ENCODE measurements at regions not wholly inside any gene's neighbourhood (a gene's known extent, or its start where the extent isn't known, plus 50 kb on each side); places are given as distances from the start of the nearest gene placed in this dataset.

- TF ChIP-seq FOSL1 (tag; conservative IDR thresholded peaks at IDR 0.05), result peak; percentile 65
- no peak for TF ChIP-seq CEBPG (CRISPR knock-in tag; IDR thresholded peaks at IDR 0.05)
- 0 out of 4 replicates have a peak, but pooled peaks of 1 of the 2 experiments have one; percentile 36 for TF ChIP-seq CEBPG (tag; conservative IDR thresholded peaks at IDR 0.05 in 1 of 2, IDR thresholded peaks at IDR 0.05 in 1 of 2)
- peak in 1 of 2 experiments; percentile 97; a peak in 2 of 4 replicates for TF ChIP-seq FOXA3 (CRISPR knock-in tag; conservative IDR thresholded peaks at IDR 0.05 in 1 of 2, IDR thresholded peaks at IDR 0.05 in 1 of 2)
- TF ChIP-seq MEIS2 (IDR thresholded peaks at IDR 0.05; ENCODE audit: partially characterized antibody), result peak; percentile 29
- no peak for TF ChIP-seq CREB3 (tag; conservative IDR thresholded peaks at IDR 0.05; ENCODE audit: low read depth)
- 0% methylated on average over 2 of the region's 2 CpGs for WGBS (ENCODE audit: insufficient coverage, low coverage, missing lambda C conversion rate)
- Histone ChIP-seq H3K27me3 (ENCODE audit: control insufficient read depth in 2 of 2, insufficient read depth in 2 of 2, low read length in 2 of 2) (no peaks in the 10 kb centered on the region), H3K9me1 (ENCODE audit: control insufficient read depth, insufficient read depth, low read length) (no peaks in the 10 kb centered on the region), H2AFZ (ENCODE audit: low read depth, low read length) (no peak overlapping the region), H3K4me1 (replicated peaks in 1 of 2; ENCODE audit: control insufficient read depth in 2 of 2, insufficient read depth in 2 of 2, low read length in 2 of 2) (no peaks in the 10 kb centered on the region), H3K9me3 (replicated peaks; ENCODE audit: control insufficient read depth, insufficient read depth, low read depth, low read length) (no peaks in the 10 kb centered on the region), H3K9ac (ENCODE audit: insufficient read depth in 1 of 2, low read depth in 2 of 2, low read length in 2 of 2) (no peak overlapping the region), H4K20me1 (replicated peaks; ENCODE audit: control insufficient read depth, insufficient read depth, low read length) (no peaks in the 10 kb centered on the region), H3K36me3 (ENCODE audit: control insufficient read depth, insufficient read depth, low read length) (no peaks in the 10 kb centered on the region), H3K4me3 (no peak overlapping the region), H3K27ac (ENCODE audit: extremely low read depth, low read depth, low read length) (no peak overlapping the region), H3K79me2 (ENCODE audit: control insufficient read depth, insufficient read depth, low read length) (no peaks in the 10 kb centered on the region), H3K4me2 (ENCODE audit: insufficient read depth, low read length) (no peak overlapping the region)
- ATAC-seq (no peak), FAIRE-seq (no peak), DNase-seq (ENCODE audit: extremely low read depth in 1 of 4, low spot score in 3 of 4) (no peak)
- ChIA-PET CTCF (ENCODE audit: low intra/inter-chr PET ratio) (no interaction called here), POLR2A (no interaction called here)
- in situ Hi-C loops (cut with MboI), result no loop called here
- no TSS peak for BruUV-seq (replicated peaks)
- intact Hi-C loops (cut with micrococcal nuclease), result no loop called here
These were observed 93.1 kb upstream of the KBTBD8 start for GRCh38 chr3:66904831-66905493.
